SK-N-SH (cell line): ENCODE measurements at regions not wholly inside any gene's neighbourhood (a gene's known extent, or its start where the extent isn't known, plus 50 kb on each side); places are given as distances from the start of the nearest gene placed in this dataset.

ENCODE experiments used
- CTCF ChIA-PET: fragments of 300-600, 350-600 bp; formaldehyde crosslinking; extraction: SDS; loops from one replicate; lab custom pipeline; 2021; lab: Yijun Ruan, JAX
- POLR2A ChIA-PET: fragments of 350-600 bp; sonication (Branson Sonifier 250); formaldehyde crosslinking; extraction: SDS; loops from one replicate; lab custom pipeline; 2020; ENCODE audit warnings: antibody characterized with exemption, inconsistent platforms; lab: Yijun Ruan, JAX
- DNase-seq: peaks from one replicate; pipeline ENCODE4 v3.0.0; 2012
- H2AFZ ChIP-seq: fragments of 200-600 bp; sonication (generic); 2 replicates; pipeline ENCODE4 v1.8.1; 2016; ENCODE audit warnings: antibody characterized with exemption, mild to moderate bottlenecking, low read depth
- H3F3A ChIP-seq: fragments of 200-600 bp; sonication (generic); replicated peaks from 2 replicates; pipeline ENCODE3; 2016; ENCODE audit warnings: antibody characterized with exemption, mild to moderate bottlenecking; ENCODE audit not compliant: insufficient read depth
- H3K27ac ChIP-seq, 2 experiments: fragments of 200-500 bp in 1 of 2; fragments of 200-600 bp in 1 of 2; sonication (Bioruptor generic) in 1 of 2; sonication (generic), shearing (Covaris generic) in 1 of 2; 2 replicates each; pipeline versions ENCODE4 v1.5.1 to v1.6.1; 2014 to 2016; ENCODE audit warnings: low read depth in 2 of 2, inconsistent platforms in 1 of 2, low read length in 1 of 2, mild to moderate bottlenecking in 1 of 2, mixed read lengths in 1 of 2
- H3K27me3 ChIP-seq: fragments of 200-600 bp; sonication (generic), shearing (Covaris generic); 2 replicates; pipeline ENCODE4 v1.6.1; 2016; ENCODE audit warnings: mixed run types; ENCODE audit not compliant: insufficient read depth
- H3K36me3 ChIP-seq, 2 experiments: fragments of 200-500 bp in 1 of 2; fragments of 200-600 bp in 1 of 2; sonication (Bioruptor generic) in 1 of 2; sonication (generic) in 1 of 2; replicated peaks in 1 of 2; 2 replicates each; pipeline versions ENCODE3 to v1.5.1; 2014 to 2016; ENCODE audit warnings: low read length in 1 of 2, mild to moderate bottlenecking in 1 of 2; ENCODE audit not compliant: insufficient read depth in 2 of 2, control insufficient read depth in 1 of 2
- H3K4me1 ChIP-seq, 2 experiments: fragments of 200-500 bp in 1 of 2; fragments of 200-600 bp in 1 of 2; sonication (Bioruptor generic) in 1 of 2; sonication (generic), shearing (Covaris generic) in 1 of 2; 2 replicates each; pipeline versions ENCODE4 v1.5.1 to v1.6.1; 2014 to 2016; ENCODE audit warnings: low read depth in 1 of 2, low read length in 1 of 2, mixed run types in 1 of 2; ENCODE audit not compliant: insufficient read depth in 2 of 2, control insufficient read depth in 1 of 2
- H3K4me2 ChIP-seq: fragments of 200-600 bp; sonication (generic), shearing (Covaris generic); 2 replicates; pipeline ENCODE4 v1.6.1; 2017; ENCODE audit warnings: mixed run types
- H3K4me3 ChIP-seq, 2 experiments: fragments of 200-500 bp in 1 of 2; fragments of 200-600 bp in 1 of 2; sonication (Bioruptor generic) in 1 of 2; sonication (generic), shearing (Covaris generic) in 1 of 2; 2 replicates each; pipeline versions ENCODE4 v1.5.1 to v1.8.1; 2014 to 2016; ENCODE audit warnings: low read depth in 2 of 2, inconsistent platforms in 1 of 2, low read length in 1 of 2, mild to moderate bottlenecking in 1 of 2, mixed read lengths in 1 of 2, moderate library complexity in 1 of 2
- H3K79me2 ChIP-seq: fragments of 200-600 bp; sonication (generic); 2 replicates; pipeline ENCODE4 v1.8.1; 2017; ENCODE audit warnings: mild to moderate bottlenecking; ENCODE audit not compliant: insufficient read depth
- H3K9ac ChIP-seq: fragments of 200-600 bp; sonication (generic); 2 replicates; pipeline ENCODE4 v1.6.1; 2017; ENCODE audit warnings: mixed run types
- H3K9me2 ChIP-seq: fragments of 200-600 bp; sonication (generic); 2 replicates; pipeline ENCODE4 v1.6.1; 2017; ENCODE audit warnings: mixed run types
- H3K9me3 ChIP-seq: fragments of 200-600 bp; sonication (generic); 2 replicates; pipeline ENCODE4 v1.6.1; 2017; ENCODE audit warnings: mixed run types, mild to moderate bottlenecking, moderate library complexity
- H4K20me1 ChIP-seq: fragments of 200-600 bp; sonication (generic); 2 replicates; pipeline ENCODE4 v1.6.1; 2017; ENCODE audit warnings: mild to moderate bottlenecking, mixed run types; ENCODE audit not compliant: insufficient read depth
- EP300 ChIP-seq, 2 experiments: IDR thresholded peaks; 2 replicates each; pipeline versions ENCODE4 v1.4.0 to v1.6.1; 2012; ENCODE audit warnings: borderline replicate concordance in 1 of 2, low read depth in 1 of 2, low read length in 1 of 2
- EZH2phosphoT487 ChIP-seq: fragments of 200-600 bp; sonication (generic); IDR thresholded peaks from 2 replicates; pipeline ENCODE4 v1.6.1; 2017; ENCODE audit warnings: low read depth, mixed run types, mild to moderate bottlenecking, antibody characterized with exemption, moderate library complexity, borderline replicate concordance
- FOXJ3 ChIP-seq: sonication (generic); formaldehyde crosslinking; IDR thresholded peaks from 2 replicates; pipeline ENCODE4 v1.5.1; 2020; ENCODE audit warnings: mild to moderate bottlenecking, missing genetic modification reagents
- FOXM1 ChIP-seq: IDR thresholded peaks from 2 replicates; pipeline ENCODE4 v1.4.0; 2012; ENCODE audit warnings: low read depth, mild to moderate bottlenecking
- MEF2A ChIP-seq: IDR thresholded peaks from 2 replicates; pipeline ENCODE4 v1.4.0; 2012; ENCODE audit warnings: low read depth, borderline replicate concordance
- RAD21 ChIP-seq: IDR thresholded peaks from 2 replicates; pipeline ENCODE4 v1.6.1; 2012; ENCODE audit warnings: mild to moderate bottlenecking, low read length
- RFX5 ChIP-seq: IDR thresholded peaks from 2 replicates; pipeline ENCODE4 v1.6.1; 2012; ENCODE audit warnings: mild to moderate bottlenecking, improper control_type of control experiment, low read length
- RXRA ChIP-seq: IDR thresholded peaks from 2 replicates; pipeline ENCODE4 v1.4.0; 2012; ENCODE audit warnings: low read depth, mild to moderate bottlenecking, borderline replicate concordance
- SIN3A ChIP-seq: IDR thresholded peaks from 2 replicates; pipeline ENCODE4 v1.6.1; 2012; ENCODE audit warnings: low read depth, mild to moderate bottlenecking, low read length, moderate library complexity, borderline replicate concordance
- SMC3 ChIP-seq: IDR thresholded peaks from 2 replicates; pipeline ENCODE4 v1.6.1; 2012; ENCODE audit warnings: low read depth, low read length, improper control_type of control experiment
- TCF12 ChIP-seq: IDR thresholded peaks from 2 replicates; pipeline ENCODE4 v1.4.0; 2012
- TEAD4 ChIP-seq: IDR thresholded peaks from 2 replicates; pipeline ENCODE4 v1.4.0; 2012; ENCODE audit warnings: mild to moderate bottlenecking, borderline replicate concordance; ENCODE audit not compliant: insufficient read depth
- YY1 ChIP-seq: IDR thresholded peaks from 2 replicates; pipeline ENCODE4 v1.4.0; 2012; ENCODE audit warnings: low read depth, mild to moderate bottlenecking
- WGBS: methylation state at CpG from one replicate; pipeline ENCODE4 v1.1.6; 2017; ENCODE audit warnings: low lambda C conversion rate; 5-methylcytosine and 5-hydroxymethylcytosine counted together
- TF ChIP-seq, protein P1 (sequence below): fragments of 150-350 bp; IDR thresholded peaks from 2 replicates; pipeline ENCODE4 v1.6.1; 2017; ENCODE audit warnings: antibody characterized with exemption, low read length, low read depth, borderline replicate concordance
- TF ChIP-seq, protein P2 (sequence below): IDR thresholded peaks from 2 replicates; pipeline ENCODE4 v1.4.0; 2012; ENCODE audit warnings: low read depth, borderline replicate concordance
- TF ChIP-seq, protein P3 (sequence below): IDR thresholded peaks from 2 replicates; pipeline ENCODE4 v1.4.0; 2012; ENCODE audit warnings: low read depth
- TF ChIP-seq, protein P4 (sequence below): IDR thresholded peaks from 2 replicates; pipeline ENCODE4 v1.4.0; 2012; ENCODE audit warnings: low read depth, borderline replicate concordance

DNA sequence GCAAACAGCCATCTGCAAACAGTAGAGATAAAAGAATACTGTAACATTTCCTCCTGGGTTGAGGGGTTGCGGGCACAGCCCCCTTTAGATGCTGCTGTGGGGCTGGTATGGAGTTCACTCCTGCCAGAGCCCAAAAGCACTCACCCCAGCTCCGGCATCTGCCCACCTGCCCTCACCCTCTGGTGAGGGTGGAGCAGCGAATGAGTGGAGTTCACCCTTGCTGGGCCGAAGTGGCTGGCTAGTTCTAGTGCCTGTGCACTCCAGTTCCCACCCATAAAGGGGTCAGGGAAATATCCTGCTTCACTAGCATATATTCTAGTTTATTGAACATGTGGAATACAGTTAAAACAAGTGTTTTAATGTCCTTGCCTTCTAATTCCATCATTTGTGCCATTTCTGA lies 209.7 kb upstream of the SGO1 start:
- no peaks in the 10 kb centered on the region for H3K27me3 ChIP-seq
- ChIA-PET POLR2A (no interaction called here), CTCF (interaction anchor here (0.8 kb wide), 1 partner anchor 535 kb away, joined by 3 read pairs; no protein-coding TSS in a partner anchor)
- H2AFZ ChIP-seq = no peak overlapping the region
- no peaks in the 10 kb centered on the region for H3K9me3 ChIP-seq
- no peak overlapping the region for H3K4me3 ChIP-seq
- H3K4me1 ChIP-seq = no peaks in the 10 kb centered on the region
- no peaks in the 10 kb centered on the region for H3F3A ChIP-seq
- H3K79me2 ChIP-seq = no peaks in the 10 kb centered on the region
- no peaks in the 10 kb centered on the region for H4K20me1 ChIP-seq
- DNase-seq = no peak
- no peak overlapping the region for H3K4me2 ChIP-seq
- H3K27ac ChIP-seq = no peak overlapping the region
- TF ChIP-seq RXRA = no peak
- no peak for TF ChIP-seq FOXJ3
- H3K9me2 ChIP-seq = no peaks in the 10 kb centered on the region
- no peak overlapping the region for H3K9ac ChIP-seq
- WGBS = 7% methylated on average over 2 of the region's 4 CpGs
- H3K36me3 ChIP-seq = no peaks in the 10 kb centered on the region

DNA sequence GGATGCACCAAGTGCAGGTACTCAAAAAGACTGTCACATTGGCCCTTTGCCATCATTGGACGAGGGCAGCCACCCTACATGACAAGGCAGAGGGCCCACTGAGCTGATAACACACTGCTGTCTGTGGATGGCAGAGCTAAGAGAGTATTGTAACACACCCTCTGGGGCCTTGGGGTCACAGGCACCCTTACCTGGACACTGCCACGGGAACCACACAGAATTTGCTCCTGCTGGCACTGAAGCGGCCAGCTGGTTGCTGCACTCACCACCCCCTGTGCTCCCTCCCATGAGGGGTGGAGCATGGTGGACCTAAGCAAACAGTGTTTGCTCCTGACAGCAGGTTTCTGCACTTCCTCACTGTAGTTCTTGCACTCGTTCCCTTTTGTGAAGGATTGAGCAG lies 208.2 kb upstream of the SGO1 start:
- Histone ChIP-seq H3K9me2 (no peaks in the 10 kb centered on the region), H2AFZ (no peak overlapping the region), H3K4me1 (no peaks in the 10 kb centered on the region), H3K4me2 (no peak overlapping the region), H3K9me3 (no peaks in the 10 kb centered on the region), H3K4me3 (no peak overlapping the region), H3K27me3 (no peaks in the 10 kb centered on the region), H4K20me1 (no peaks in the 10 kb centered on the region), H3K9ac (no peak overlapping the region), H3K79me2 (no peaks in the 10 kb centered on the region), H3K27ac (no peak overlapping the region), H3K36me3 (no peaks in the 10 kb centered on the region), H3F3A (no peaks in the 10 kb centered on the region)
- ChIA-PET CTCF (no interaction called here), POLR2A (no interaction called here)
- WGBS = 22% methylated on average over 3 of the region's 4 CpGs
- DNase-seq = no peak
- TF ChIP-seq, protein P1, sequence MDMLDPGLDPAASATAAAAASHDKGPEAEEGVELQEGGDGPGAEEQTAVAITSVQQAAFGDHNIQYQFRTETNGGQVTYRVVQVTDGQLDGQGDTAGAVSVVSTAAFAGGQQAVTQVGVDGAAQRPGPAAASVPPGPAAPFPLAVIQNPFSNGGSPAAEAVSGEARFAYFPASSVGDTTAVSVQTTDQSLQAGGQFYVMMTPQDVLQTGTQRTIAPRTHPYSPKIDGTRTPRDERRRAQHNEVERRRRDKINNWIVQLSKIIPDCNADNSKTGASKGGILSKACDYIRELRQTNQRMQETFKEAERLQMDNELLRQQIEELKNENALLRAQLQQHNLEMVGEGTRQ = no peak
- TF ChIP-seq EZH2phosphoT487 (no peak), SMC3 (no peak), RFX5 (no peak), TEAD4 (no peak)
- TF ChIP-seq, protein P2, sequence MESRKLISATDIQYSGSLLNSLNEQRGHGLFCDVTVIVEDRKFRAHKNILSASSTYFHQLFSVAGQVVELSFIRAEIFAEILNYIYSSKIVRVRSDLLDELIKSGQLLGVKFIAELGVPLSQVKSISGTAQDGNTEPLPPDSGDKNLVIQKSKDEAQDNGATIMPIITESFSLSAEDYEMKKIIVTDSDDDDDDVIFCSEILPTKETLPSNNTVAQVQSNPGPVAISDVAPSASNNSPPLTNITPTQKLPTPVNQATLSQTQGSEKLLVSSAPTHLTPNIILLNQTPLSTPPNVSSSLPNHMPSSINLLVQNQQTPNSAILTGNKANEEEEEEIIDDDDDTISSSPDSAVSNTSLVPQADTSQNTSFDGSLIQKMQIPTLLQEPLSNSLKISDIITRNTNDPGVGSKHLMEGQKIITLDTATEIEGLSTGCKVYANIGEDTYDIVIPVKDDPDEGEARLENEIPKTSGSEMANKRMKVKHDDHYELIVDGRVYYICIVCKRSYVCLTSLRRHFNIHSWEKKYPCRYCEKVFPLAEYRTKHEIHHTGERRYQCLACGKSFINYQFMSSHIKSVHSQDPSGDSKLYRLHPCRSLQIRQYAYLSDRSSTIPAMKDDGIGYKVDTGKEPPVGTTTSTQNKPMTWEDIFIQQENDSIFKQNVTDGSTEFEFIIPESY = no peak

DNA sequence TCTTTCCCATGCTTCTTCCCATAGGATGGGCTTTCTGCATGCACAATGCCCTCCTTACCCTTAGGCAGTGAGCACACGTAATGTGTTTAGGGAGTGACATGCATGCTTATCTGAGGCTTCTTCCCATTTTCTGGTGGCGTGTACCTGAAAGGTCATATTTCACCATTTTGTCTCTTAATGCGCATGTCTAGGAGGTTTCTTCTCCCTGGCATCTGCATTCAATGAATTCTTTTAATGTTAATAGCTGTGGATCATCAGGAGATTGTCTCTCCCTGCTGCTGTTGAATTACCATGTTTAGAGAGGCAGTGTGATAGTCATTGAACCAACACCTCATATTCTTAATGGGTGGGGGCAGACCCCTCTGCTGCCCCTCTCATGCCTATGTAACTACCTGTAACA lies 205.6 kb upstream of the SGO1 start:
- H3K9me3 ChIP-seq = no peaks in the 10 kb centered on the region
- H3K4me1 ChIP-seq = no peaks in the 10 kb centered on the region
- H3K27ac ChIP-seq = no peak overlapping the region
- no peak for DNase-seq
- WGBS = 32% methylated on average over 3 of the region's 3 CpGs
- ChIA-PET POLR2A (no interaction called here), CTCF (no interaction called here)
- H3K79me2 ChIP-seq = no peaks in the 10 kb centered on the region
- no peaks in the 10 kb centered on the region for H3K9me2 ChIP-seq
- H3K4me2 ChIP-seq = no peak overlapping the region
- TF ChIP-seq YY1 (no peak), SIN3A (no peak), RAD21 (no peak), EZH2phosphoT487 (no peak), MEF2A (no peak), FOXJ3 (no peak), EP300 (IDR thresholded peaks at IDR 0.05; ENCODE audit: borderline replicate concordance in 1 of 2, low read depth in 1 of 2, low read length in 1 of 2) (no peak), FOXM1 (no peak), TCF12 (no peak), RFX5 (no peak)
- TF ChIP-seq, protein P3, sequence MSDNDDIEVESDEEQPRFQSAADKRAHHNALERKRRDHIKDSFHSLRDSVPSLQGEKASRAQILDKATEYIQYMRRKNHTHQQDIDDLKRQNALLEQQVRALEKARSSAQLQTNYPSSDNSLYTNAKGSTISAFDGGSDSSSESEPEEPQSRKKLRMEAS = no peak
- TF ChIP-seq, protein P1 = no peak
- TF ChIP-seq, protein P4, sequence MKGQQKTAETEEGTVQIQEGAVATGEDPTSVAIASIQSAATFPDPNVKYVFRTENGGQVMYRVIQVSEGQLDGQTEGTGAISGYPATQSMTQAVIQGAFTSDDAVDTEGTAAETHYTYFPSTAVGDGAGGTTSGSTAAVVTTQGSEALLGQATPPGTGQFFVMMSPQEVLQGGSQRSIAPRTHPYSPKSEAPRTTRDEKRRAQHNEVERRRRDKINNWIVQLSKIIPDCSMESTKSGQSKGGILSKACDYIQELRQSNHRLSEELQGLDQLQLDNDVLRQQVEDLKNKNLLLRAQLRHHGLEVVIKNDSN = no peak
- H4K20me1 ChIP-seq = no peaks in the 10 kb centered on the region
- no peaks in the 10 kb centered on the region for H3F3A ChIP-seq
- no peaks in the 10 kb centered on the region for H3K27me3 ChIP-seq
- H3K36me3 ChIP-seq = no peaks in the 10 kb centered on the region
- no peak overlapping the region for H3K4me3 ChIP-seq
- H2AFZ ChIP-seq = no peak overlapping the region
- H3K9ac ChIP-seq = no peak overlapping the region
